Activated CD8-positive, alpha-beta memory T cell treated with anti-CD3 and anti-CD28 coated beads, Interleukin-2, amount 10 ng/mL, durations not matched to agents 7 days and 5 days (primary cell): ENCODE measurements at regions not wholly inside any gene's neighbourhood (a gene's known extent, or its start where the extent isn't known, plus 50 kb on each side); places are given as distances from the start of the nearest gene placed in this dataset.

ENCODE experiments used
- ATAC-seq: fragments of 150-1000 bp; cut with Tn5 transposase; one replicate; pipeline ENCODE4 v1.10.0; 2021; ENCODE audit warnings: moderate library complexity
- CTCF ChIA-PET: fragments of 350-600 bp; sonication (Branson Sonifier 250); formaldehyde crosslinking; loops from one replicate; lab custom pipeline; 2021; ENCODE audit warnings: antibody characterized with exemption; lab: Charles Lee
- DNase-seq: peaks from one replicate; pipeline ENCODE4 v3.0.0-alpha.2; 2020
- H3K27ac Mint-ChIP-seq: one replicate; pipeline ENCODE4 v1.8.0; 2021; ENCODE audit warnings: mild to moderate bottlenecking, mixed read lengths
- H3K27me3 Mint-ChIP-seq: one replicate; pipeline ENCODE4 v1.8.0; 2021; ENCODE audit warnings: mixed read lengths
- H3K36me3 Mint-ChIP-seq: one replicate; pipeline ENCODE4 v1.8.0; 2021; ENCODE audit warnings: mild to moderate bottlenecking, mixed read lengths
- H3K4me1 Mint-ChIP-seq: one replicate; pipeline ENCODE4 v1.8.0; 2021; ENCODE audit warnings: mixed read lengths
- H3K4me3 Mint-ChIP-seq: one replicate; pipeline ENCODE4 v1.8.0; 2021; ENCODE audit warnings: mild to moderate bottlenecking, moderate library complexity, mixed read lengths
- H3K9me3 Mint-ChIP-seq: one replicate; pipeline ENCODE4 v1.8.0; 2022; ENCODE audit warnings: low read depth, mixed read lengths

GRCh38 chr3:99172736-99173657 is 271.5 kb upstream of the DCBLD2 start:
- CTCF ChIA-PET = interaction anchor here (0.9 to 1.8 kb wide), 4 partner anchors 8 to 356 kb away, joined by 3 to 7 read pairs (median 4); no protein-coding TSS in a partner anchor
- no peak overlapping the region for H3K4me3 Mint-ChIP-seq

GRCh38 chr3:99171800-99172199 is 270.3 kb upstream of the DCBLD2 start:
- Mint-ChIP-seq H3K4me1 (no peaks in the 10 kb centered on the region), H3K4me3 (no peak overlapping the region), H3K9me3 (no peaks in the 10 kb centered on the region), H3K27me3 (no peaks in the 10 kb centered on the region), H3K27ac (no peak overlapping the region), H3K36me3 (no peaks in the 10 kb centered on the region)
- DNase-seq = no peak
- no peak for ATAC-seq
- CTCF ChIA-PET = interaction anchor here (0.8 kb wide), 1 partner anchor 18 kb away, joined by 3 read pairs; no protein-coding TSS in a partner anchor

More at GRCh38 chr3:99172736-99173657, 271.5 kb upstream of the DCBLD2 start:
- Mint-ChIP-seq H3K4me1 (no peaks in the 10 kb centered on the region), H3K9me3 (no peaks in the 10 kb centered on the region), H3K27ac (no peak overlapping the region), H3K27me3 (no peaks in the 10 kb centered on the region), H3K36me3 (no peaks in the 10 kb centered on the region)
- ATAC-seq (no peak), DNase-seq (peak; percentile 49)

DNA sequence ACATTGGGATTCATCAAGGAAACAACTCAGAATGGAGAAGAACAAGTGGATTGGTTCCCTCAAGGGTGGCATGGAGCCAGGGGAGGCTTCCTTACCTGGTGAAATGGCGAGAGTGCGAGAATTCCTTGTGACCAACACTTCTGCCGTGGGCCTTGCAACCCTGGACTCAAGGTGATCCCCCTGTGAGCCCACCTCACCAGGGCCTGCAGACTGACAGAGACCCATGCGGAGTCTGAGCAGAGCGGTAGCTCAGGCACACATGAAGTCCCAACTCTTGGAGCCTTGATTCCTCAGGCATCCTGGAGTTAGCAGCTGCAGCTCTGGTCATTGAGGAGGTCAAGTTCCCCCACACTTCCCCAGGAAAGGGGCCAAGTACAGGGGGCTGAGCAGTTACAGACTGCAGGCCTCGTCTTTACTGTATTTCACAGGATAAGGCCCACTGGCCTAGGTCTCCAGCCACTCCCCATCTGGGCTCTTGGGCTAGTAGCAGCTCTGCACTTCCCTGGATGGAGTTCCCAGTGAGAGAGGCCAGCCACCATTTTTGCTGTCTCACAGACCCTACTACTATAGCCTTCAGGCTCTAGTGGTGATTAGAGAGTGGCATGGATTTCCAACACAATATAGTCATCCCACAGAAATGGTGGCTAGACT is 269.5 kb upstream of the DCBLD2 start:
- Mint-ChIP-seq H3K27me3 (no peaks in the 10 kb centered on the region), H3K36me3 (no peaks in the 10 kb centered on the region), H3K9me3 (no peaks in the 10 kb centered on the region), H3K27ac (no peak overlapping the region), H3K4me1 (no peaks in the 10 kb centered on the region), H3K4me3 (no peak overlapping the region)
- ATAC-seq (no peak), DNase-seq (no peak)
- CTCF ChIA-PET = interaction anchor here (0.8 kb wide), 1 partner anchor 18 kb away, joined by 3 read pairs; no protein-coding TSS in a partner anchor

GRCh38 chr3:99167071-99167470 is 265.6 kb upstream of the DCBLD2 start:
- Mint-ChIP-seq H3K4me3 (no peak overlapping the region), H3K9me3 (no peaks in the 10 kb centered on the region), H3K27me3 (no peaks in the 10 kb centered on the region), H3K4me1 (no peaks in the 10 kb centered on the region), H3K27ac (no peak overlapping the region), H3K36me3 (no peaks in the 10 kb centered on the region)
- CTCF ChIA-PET = no interaction called here
- DNase-seq = no peak
- ATAC-seq = no peak

DNA sequence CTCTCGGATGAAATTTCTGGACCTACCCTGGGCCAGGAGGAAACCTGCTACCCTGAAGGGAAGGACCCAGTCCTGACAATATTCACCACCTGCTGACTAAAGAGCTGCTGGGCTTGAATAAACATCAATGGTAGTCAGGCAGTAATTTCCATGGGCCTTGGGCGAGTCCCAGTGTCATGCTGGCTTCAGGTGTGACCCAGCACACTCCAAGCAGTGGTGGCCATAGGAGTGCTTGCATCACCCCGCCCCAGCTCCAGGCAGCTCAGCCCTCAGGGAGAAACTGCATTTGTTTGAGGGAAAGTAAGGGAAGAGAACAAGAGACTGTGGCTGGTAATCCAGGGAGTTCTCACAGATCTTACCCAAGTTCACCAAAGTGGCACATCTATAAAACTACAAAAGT is 261.8 kb upstream of the DCBLD2 start:
- Mint-ChIP-seq H3K9me3 (no peaks in the 10 kb centered on the region), H3K27me3 (no peaks in the 10 kb centered on the region), H3K27ac (no peak overlapping the region), H3K4me3 (no peak overlapping the region), H3K4me1 (no peaks in the 10 kb centered on the region), H3K36me3 (no peaks in the 10 kb centered on the region)
- ATAC-seq (no peak), DNase-seq (no peak)
- CTCF ChIA-PET = no interaction called here

GRCh38 chr3:99159220-99159762 is 257.8 kb upstream of the DCBLD2 start:
- no peak overlapping the region for H3K27ac Mint-ChIP-seq
- no peaks in the 10 kb centered on the region for H3K27me3 Mint-ChIP-seq
- no peaks in the 10 kb centered on the region for H3K36me3 Mint-ChIP-seq
- DNase-seq (no peak), ATAC-seq (no peak)
- peaks cover 5% of the 10 kb centered on the region for H3K9me3 Mint-ChIP-seq
- H3K4me1 Mint-ChIP-seq = no peaks in the 10 kb centered on the region
- H3K4me3 Mint-ChIP-seq = no peak overlapping the region
- CTCF ChIA-PET = no interaction called here

GRCh38 chr3:99145031-99145430 is 243.5 kb upstream of the DCBLD2 start:
- Mint-ChIP-seq H3K27me3 (no peaks in the 10 kb centered on the region), H3K36me3 (no peaks in the 10 kb centered on the region), H3K9me3 (no peaks in the 10 kb centered on the region), H3K4me3 (no peak overlapping the region), H3K4me1 (no peaks in the 10 kb centered on the region), H3K27ac (no peak overlapping the region)
- DNase-seq = no peak
- CTCF ChIA-PET = no interaction called here
- no peak for ATAC-seq

DNA sequence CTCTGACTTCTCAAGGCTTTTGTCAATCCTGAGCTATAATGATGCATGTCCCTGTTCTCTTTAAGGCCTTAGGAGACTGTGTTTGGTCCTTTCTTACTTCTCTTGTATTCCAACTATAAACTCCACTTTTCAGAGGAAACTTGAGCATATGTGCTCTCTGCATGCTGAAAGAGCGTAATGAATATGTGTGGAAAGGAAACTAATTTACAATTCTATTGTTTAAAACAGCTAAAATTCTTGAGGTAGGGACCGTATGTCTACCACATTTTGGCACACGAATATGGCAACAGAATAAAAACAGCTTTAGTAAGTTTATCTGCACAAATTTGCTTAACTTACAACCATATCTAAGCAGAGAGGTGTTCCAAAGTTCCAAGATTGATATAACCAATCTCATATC is 242.0 kb upstream of the DCBLD2 start:
- no peaks in the 10 kb centered on the region for H3K9me3 Mint-ChIP-seq
- DNase-seq (no peak), ATAC-seq (no peak)
- H3K27ac Mint-ChIP-seq = no peak overlapping the region
- no peaks in the 10 kb centered on the region for H3K36me3 Mint-ChIP-seq
- no peak overlapping the region for H3K4me3 Mint-ChIP-seq
- CTCF ChIA-PET = no interaction called here
- H3K4me1 Mint-ChIP-seq = no peaks in the 10 kb centered on the region
- H3K27me3 Mint-ChIP-seq = no peaks in the 10 kb centered on the region

- no peaks in the 10 kb centered on the region for H3K27me3 Mint-ChIP-seq
- H3K9me3 Mint-ChIP-seq = peaks cover 3% of the 10 kb centered on the region
- H3K4me3 Mint-ChIP-seq = no peak overlapping the region
- CTCF ChIA-PET = no interaction called here
- H3K4me1 Mint-ChIP-seq = no peaks in the 10 kb centered on the region
- no peaks in the 10 kb centered on the region for H3K36me3 Mint-ChIP-seq
- ATAC-seq = no peak
- DNase-seq = no peak
- H3K27ac Mint-ChIP-seq = no peak overlapping the region
These were observed 233.5 kb upstream of the DCBLD2 start for GRCh38 chr3:99134986-99135385.

- H3K27ac Mint-ChIP-seq = no peak overlapping the region
- no peaks in the 10 kb centered on the region for H3K27me3 Mint-ChIP-seq
- no peaks in the 10 kb centered on the region for H3K36me3 Mint-ChIP-seq
- ATAC-seq = no peak
- CTCF ChIA-PET = no interaction called here
- no peaks in the 10 kb centered on the region for H3K4me1 Mint-ChIP-seq
- no peak for DNase-seq
- H3K9me3 Mint-ChIP-seq = peaks cover 3% of the 10 kb centered on the region
- H3K4me3 Mint-ChIP-seq = no peak overlapping the region
These were observed 230.4 kb upstream of the DCBLD2 start for GRCh38 chr3:99131876-99132275.

DNA sequence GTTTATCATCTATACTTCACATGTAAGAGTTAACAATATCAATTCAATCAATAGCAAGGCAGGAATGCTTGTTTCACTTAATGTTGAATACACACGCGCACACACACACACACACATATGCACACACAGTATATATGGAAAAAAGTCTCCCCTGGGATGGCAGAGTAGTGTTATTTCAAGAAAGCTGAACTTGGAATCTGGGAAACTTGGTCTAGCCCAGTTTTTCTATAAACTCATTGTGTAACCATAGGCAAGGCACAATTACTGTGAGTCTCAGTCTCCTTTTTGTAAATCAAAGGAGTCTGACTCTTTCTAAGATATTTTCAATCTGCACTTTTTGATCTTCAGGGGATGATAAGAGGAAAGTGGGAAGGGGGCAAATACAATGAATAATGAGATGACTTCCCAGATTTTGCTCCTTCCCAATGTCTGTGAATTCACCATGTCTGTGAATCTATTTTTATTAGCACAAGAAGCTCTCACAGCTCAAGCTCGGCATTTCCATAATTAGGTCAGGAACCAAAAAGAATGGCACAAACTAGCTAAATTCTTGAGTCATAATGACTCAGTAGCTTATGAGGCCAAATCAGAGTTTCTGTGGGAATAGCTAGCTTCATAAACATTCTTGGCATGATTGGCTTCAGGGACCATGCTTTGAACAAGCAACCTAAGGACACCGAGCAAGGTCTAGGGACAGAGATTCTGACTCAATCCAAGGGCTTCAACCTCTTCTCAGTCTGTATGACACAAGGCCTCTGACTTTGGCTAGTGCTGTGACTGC is 227.4 kb upstream of the DCBLD2 start:
- no peaks in the 10 kb centered on the region for H3K9me3 Mint-ChIP-seq
- no peak overlapping the region for H3K4me3 Mint-ChIP-seq
- no peak for ATAC-seq
- H3K27me3 Mint-ChIP-seq = no peaks in the 10 kb centered on the region
- no peak for DNase-seq
- no peaks in the 10 kb centered on the region for H3K4me1 Mint-ChIP-seq
- CTCF ChIA-PET = no interaction called here
- H3K36me3 Mint-ChIP-seq = no peaks in the 10 kb centered on the region
- no peak overlapping the region for H3K27ac Mint-ChIP-seq

- H3K4me1 Mint-ChIP-seq = no peaks in the 10 kb centered on the region
- H3K4me3 Mint-ChIP-seq = no peak overlapping the region
- no peak overlapping the region for H3K27ac Mint-ChIP-seq
- DNase-seq (no peak), ATAC-seq (no peak)
- no peaks in the 10 kb centered on the region for H3K9me3 Mint-ChIP-seq
- CTCF ChIA-PET = no interaction called here
- no peaks in the 10 kb centered on the region for H3K36me3 Mint-ChIP-seq
- no peaks in the 10 kb centered on the region for H3K27me3 Mint-ChIP-seq
These were observed 226.7 kb upstream of the DCBLD2 start for GRCh38 chr3:99128235-99128634.

DNA sequence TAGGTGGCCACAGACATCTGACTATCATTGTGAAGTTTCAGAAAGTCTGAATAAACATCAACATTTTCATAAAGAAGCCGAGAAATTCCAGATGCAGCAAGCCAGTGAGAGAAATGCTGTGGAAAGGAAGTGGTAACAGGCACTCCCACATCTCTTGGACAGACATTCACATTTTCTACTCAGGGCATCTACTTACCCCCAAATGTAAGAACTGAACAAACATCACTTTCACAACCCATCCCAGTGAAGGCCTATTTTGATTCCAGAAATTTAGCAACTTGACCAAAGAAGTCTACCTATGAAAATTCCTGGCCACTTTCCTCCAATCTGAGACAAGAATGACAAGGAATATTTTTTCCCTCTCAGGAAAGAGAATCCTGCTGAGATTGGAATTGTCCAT is 224.8 kb upstream of the DCBLD2 start:
- DNase-seq = no peak
- Mint-ChIP-seq H3K27me3 (no peaks in the 10 kb centered on the region), H3K36me3 (no peaks in the 10 kb centered on the region), H3K27ac (no peak overlapping the region), H3K4me3 (no peak overlapping the region), H3K4me1 (no peaks in the 10 kb centered on the region), H3K9me3 (no peaks in the 10 kb centered on the region)
- CTCF ChIA-PET = no interaction called here
- no peak for ATAC-seq
